HL-60/S4 treated with retinoic acid at 250 ng/mL for 4 days and 3 days (cell line): ENCODE measurements at regions not wholly inside any gene's neighbourhood (a gene's known extent, or its start where the extent isn't known, plus 50 kb on each side); places are given as distances from the start of the nearest gene placed in this dataset.

ENCODE experiments used
- in situ Hi-C: fragments of 300-500 bp; cut with MboI; formaldehyde crosslinking; loops from 2 replicates; pipeline ENCODE4 v1.7.0; 2022; ENCODE audit warnings: low sequenced_read_pairs

- in situ Hi-C loops: no loop called here
Measured at GRCh38 chr18:78601349-78601748, 378.3 kb upstream of the SALL3 start.

DNA sequence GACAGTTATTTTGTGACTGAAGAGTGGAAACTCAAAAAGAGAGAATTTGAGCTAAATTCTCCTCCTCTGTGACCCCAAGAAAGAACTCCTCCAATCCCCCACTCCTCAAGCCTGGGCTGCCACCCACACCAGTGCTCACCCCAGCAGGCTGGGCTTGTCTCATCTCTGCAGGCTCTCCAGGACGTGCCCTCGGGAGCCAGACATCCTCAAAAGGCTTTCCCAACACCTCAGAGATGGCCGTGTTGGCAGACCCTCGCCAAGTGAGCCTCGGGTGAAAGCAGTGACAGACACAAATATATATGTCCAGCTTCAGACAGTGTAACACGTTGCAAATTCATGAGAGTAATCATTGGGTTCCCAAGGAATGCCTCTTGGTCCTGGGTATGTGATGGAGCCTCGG is 377.7 kb upstream of the SALL3 start:
- in situ Hi-C loops: no loop called here

GRCh38 chr18:78602430-78602829 is 377.2 kb upstream of the SALL3 start:
- in situ Hi-C loops: no loop called here

DNA sequence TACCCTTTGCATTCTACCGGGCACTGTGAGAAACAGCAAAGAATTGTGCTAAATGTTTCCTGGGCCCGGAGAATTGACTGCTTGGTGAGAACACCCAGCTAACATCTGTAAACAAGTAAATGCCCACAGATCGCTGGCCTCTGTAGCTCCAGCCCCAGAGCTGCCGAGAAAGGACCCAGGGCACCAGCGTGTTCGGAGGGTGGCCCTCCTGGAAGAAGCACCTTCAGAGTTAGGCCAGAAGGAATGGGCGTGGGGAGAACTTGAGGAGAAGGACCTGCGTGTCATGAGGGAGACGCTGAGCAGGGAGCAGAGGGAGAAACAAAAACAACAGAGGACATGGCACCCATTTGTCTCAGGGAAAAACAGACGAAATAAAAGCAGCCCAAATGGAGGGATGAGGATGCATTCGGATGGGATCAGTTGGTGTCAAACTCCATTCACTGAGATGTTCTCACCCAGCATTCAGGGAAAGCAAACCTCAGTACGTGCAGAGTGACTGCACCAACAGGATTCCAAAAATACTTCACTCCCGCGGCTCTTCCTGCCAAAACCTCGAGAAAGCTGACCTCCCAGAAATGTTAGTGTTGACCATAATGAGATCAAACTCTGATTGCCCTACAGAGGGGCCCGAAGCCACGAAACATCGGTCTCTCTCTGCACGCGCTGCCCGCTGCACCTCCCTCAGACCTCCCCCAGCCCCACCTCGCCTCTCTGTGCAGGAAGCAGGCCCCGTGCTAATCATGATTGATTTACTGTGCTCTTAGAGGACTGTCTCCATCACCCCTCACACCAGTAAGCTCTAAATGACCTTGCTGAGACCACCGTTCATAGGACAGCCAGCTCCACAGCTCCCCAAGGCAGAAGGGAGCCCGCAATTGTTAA is 376.3 kb upstream of the SALL3 start:
- in situ Hi-C loops: no loop called here

DNA sequence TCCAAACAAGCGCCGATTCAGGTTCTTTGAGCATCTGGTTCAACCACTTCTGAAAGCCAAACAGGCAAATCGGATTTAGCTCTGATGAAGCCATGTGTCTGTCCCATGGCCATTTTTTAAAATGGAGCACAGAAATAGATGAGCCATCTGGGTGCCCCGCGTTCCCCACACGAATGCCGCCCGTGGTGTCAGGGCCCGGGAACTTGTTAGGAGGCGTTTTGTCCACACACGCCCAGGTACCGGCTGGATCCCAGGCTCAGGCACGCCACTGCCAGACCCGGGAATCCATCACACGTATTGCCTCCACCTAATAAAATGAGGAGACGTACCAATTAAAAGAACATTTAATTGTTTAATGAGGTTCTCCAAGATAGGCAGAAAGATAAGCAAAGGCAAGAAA is 374.4 kb upstream of the SALL3 start:
- in situ Hi-C loops: no loop called here

DNA sequence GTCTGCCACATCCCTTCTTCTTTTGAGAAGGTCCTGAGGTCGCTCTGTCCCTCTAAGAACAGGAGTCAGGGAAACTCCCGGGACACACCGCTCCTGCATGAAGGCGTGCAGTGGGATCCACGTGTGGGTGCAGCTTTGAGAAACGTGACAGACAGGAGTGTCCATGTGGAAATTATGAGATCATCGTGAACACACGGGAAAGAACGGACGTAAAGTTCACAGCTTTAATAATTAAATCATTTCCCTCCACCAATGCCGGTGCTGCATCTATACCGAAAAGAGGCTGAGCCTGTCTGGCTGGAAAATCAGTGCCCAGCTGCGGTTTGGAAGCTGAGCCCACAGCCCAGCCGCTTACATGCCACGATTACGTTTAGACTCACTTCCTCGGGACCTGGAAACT is 372.4 kb upstream of the SALL3 start:
- in situ Hi-C loops: no loop called here

DNA sequence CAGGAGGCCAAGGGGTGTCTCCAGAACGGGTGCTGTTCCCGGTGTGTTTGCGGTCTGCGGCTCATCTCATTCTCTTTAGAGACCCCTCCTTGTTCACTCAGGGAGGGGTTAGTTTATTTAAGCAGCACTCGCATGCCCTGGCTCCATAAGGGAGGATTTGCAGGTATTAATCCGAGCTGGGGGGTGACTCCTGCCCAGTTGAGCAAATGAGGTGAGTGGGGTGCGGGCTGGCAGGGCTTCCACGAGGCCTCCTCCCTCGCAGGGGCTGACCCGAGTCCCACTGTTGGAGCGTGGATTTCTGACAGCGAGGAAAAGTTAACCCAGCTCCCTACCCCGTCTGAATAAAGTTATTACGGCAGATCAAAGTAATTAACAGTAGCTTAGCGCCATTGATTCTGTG is 371.8 kb upstream of the SALL3 start:
- in situ Hi-C loops: no loop called here

DNA sequence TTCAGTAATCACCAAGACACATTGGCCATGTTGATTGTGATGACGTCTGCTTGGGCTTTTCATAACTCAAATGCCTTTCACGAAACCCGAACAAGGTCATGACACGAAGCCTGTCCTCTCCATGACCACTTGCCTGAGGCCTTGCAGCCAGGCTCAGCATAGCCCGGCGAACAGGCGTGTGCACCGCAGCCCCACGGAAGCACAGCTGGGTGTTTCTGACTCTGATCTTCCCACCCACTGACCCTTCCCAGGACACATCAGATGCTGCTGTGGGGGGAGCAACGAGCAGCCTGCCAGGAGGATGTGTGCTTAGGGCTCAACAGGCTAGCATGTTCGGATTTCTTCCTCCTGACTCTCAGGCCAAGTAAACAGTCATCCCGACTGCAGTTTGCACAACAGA is 369.4 kb upstream of the SALL3 start:
- in situ Hi-C loops: no loop called here

GRCh38 chr18:78611201-78611800 is 368.3 kb upstream of the SALL3 start:
- in situ Hi-C loops: no loop called here

DNA sequence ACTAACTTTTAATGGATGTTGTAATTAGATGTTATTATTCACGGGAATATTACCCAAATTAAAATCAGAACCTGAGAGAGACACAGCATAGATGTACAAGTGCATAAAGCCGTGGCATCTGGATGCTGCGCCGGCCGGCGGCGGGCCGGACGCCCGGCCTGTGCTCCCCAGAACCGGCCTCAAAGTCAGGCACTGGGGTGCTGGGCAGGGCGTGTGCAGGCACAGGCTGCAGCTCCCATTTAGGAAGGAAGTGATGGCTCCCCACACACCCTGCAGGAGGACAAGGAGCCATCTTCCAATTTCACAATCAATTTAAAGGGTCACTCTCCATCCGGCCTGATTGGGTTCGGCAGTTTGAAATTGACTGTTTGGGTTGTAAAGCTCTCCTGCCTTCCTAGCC is 367.7 kb upstream of the SALL3 start:
- in situ Hi-C loops: no loop called here

GRCh38 chr18:78612318-78612717 is 367.3 kb upstream of the SALL3 start:
- in situ Hi-C loops: no loop called here

DNA sequence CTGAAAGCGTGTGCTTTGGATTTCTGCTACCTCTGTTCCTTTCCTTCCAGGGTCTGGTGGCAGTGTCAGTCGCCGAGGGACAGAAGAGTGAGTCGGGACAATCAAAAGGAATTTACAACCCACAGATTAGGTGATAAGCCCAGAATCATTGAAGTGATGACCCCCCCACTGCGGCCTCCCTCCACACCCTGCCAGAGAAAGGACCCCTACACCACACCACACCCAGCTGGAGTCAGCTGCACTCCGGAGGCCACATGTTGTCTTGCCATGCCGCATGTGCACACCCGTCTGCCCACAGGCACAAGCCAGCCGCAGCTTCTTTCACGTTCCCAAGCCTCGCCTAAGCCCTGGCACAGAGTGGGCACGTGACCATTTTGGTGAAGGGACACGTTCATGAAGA is 366.8 kb upstream of the SALL3 start:
- in situ Hi-C loops: no loop called here

DNA sequence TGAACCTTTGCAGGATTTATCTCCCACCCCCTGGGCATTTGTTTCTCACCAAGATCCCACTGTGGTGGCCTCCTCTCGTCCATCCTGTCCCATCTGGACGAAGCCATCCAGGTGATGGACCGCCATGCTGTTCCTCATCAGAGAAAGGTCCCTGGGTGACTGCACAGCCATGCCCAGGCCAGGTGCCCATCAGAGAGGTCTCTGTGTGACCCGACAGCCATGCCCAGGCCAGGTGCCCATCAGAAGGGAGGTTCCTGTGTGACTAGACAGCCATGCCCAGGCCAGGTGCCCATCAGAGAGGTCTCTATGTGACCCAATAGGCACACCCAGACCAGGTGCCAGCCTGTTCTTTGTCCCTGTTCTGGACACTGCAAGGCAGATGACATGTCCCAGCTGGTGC is 360.9 kb upstream of the SALL3 start:
- in situ Hi-C loops: no loop called here

DNA sequence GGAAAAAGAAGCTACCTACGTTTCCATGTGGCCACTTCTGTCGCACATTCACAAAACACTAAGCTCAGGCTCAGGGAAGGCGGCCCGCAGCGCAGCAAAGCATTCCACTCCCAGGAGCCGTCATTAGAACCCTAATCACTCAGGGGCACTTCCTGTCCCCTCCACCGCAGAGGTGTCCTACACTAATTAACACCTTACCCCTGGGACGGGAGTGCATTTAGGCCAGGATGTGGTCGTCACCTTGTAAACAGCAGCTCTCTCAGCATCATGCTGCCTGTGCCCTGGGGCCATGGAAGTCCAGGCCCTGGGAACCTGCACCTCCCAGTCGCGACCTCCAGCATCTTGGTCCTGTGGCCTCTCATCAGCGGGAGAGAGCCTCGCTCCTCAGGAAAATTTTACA is 359.8 kb upstream of the SALL3 start:
- in situ Hi-C loops: no loop called here

GRCh38 chr18:78620326-78620725 is 359.3 kb upstream of the SALL3 start:
- in situ Hi-C loops: no loop called here

DNA sequence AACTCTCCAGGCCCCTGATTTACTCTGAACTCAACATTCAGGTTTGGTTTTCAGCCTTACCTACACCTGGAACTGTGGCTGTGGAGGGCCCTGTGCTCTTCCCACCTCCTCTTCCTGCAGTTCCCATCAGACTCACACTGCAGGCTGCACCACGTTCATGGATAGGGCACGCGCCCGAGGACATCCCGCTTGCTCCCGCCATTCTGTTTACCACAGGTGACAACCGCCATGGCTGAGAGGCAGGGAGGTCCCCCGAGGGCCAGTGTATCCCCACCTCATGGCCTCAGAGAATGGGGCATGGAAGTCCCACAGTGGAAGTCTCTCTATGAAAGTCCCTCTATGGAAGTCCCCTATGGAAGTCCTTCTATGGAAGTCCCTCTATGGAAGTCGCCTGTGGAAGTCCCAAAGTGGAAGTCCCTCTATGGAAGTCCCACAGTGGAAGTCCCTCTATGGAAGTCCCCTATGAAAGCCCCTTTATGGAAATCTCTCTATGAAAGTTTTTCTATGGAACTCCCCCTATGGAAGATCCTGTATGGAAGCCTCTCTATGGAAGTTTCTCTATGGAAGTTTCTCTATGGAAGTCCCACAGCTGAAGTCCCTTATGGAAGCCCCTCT is 358.4 kb upstream of the SALL3 start:
- in situ Hi-C loops: no loop called here

GRCh38 chr18:78622251-78622906 is 357.2 kb upstream of the SALL3 start:
- in situ Hi-C loops: no loop called here

DNA sequence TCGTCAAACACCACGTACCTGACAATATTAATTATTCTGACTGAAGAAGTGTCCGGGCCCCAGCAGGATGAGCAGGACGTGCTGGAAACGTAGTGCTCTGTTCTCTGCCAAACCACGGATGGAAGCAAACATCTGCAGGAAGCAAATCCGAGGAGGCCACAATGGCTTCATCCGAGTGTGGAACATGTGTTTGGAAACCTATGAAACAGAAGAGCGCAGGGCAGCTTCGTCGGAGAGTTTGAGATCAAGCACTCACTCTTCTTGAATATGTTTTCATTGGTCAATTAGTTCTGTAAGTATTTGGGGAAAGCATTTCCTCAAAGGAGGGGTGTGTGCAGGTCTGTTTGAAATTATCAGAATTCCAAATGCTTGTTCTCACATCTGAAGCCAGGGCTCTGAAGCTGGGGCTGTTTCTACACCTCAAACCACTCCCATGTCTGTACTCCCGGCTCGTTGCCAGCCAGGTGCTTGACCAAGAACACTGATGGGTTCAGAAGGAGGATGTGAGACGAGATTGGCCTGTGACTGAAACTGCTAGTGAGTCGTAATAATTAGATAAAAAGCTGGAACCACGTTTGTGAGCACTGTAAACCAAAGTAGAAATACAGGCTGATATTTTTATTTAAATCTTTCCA is 356.6 kb upstream of the SALL3 start:
- in situ Hi-C loops: no loop called here

DNA sequence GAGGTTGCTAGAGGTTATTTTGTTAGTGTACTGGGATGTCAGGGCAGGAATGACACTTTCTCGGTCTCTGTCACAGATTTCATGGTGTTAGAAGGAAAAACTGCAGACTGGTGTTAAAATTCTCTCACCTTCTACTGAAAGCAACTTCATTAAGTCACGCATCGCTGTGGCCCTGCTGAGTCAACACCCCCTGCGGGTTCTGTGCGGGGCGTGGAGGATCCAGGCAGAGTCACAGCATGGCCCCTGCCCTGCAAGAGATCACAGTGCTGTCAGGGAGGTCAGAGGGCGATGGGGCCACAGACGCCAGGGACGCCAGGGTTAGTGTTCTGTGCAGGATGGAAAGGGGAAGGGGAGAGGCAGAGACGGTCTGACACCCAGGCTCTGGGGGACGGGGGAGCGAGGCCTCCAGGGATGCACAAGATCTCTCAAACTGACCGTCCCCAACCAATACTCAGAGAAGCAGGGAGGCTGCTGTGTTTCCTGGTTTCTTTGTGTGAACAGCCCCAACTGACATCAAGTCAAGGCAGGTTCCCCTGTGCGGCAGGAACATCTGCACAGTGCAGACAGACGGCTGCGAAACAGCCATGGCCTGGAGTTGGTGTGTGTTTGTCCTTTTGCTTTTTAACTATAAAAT is 354.9 kb upstream of the SALL3 start:
- in situ Hi-C loops: no loop called here

DNA sequence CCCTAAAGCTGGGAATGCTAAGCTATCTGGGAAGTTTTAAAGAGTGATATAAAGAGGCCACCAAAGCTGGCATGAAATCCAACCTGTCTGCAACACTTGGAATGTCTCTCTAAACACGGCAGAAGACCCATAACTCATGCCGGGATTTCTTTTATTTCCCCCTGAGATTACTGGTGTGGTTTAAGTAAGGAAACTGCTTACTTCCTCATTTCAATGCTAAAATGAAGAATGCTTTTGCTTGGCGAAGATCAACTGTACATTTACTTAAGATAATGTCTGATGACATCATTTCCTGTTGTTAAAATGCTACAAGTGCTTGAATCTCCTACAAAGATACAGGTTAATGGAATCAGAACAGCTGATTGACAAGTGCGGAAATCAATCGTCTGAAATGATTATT is 353.8 kb upstream of the SALL3 start:
- in situ Hi-C loops: no loop called here
